Tibial artery (tissue), 4 donors: ENCODE measurements at regions not wholly inside any gene's neighbourhood (a gene's known extent, or its start where the extent isn't known, plus 50 kb on each side); places are given as distances from the start of the nearest gene placed in this dataset.

Experiments
- DNase-seq, 2 donors: peaks; one replicate each; pipeline ENCODE4 v3.0.0-alpha.2; 2019
- H3K27ac ChIP-seq, 2 donors: fragments of 200-600 bp; sonication (generic) in 1 of 2; 1 replicate in 1 of 2; 2 replicates in 1 of 2; pipeline ENCODE4 v1.5.1; 2018 to 2019; ENCODE audit warnings: mild to moderate bottlenecking in 1 of 2
- H3K27me3 ChIP-seq, 2 donors: fragments of 200-600 bp; sonication (generic) in 1 of 2; one replicate each; pipeline versions ENCODE4 v1.5.1 to v1.6.0; 2016 to 2019
- H3K36me3 ChIP-seq, 3 donors: fragments of 200-600 bp; sonication (generic) in 2 of 3; one replicate each; pipeline ENCODE4 v1.5.1; 2016 to 2019; ENCODE audit warnings: mild to moderate bottlenecking in 2 of 3
- H3K4me1 ChIP-seq, 4 donors: fragments of 200-600 bp; sonication (generic) in 2 of 4; 1 replicate in 3 of 4; 2 replicates in 1 of 4; pipeline ENCODE4 v1.5.1; 2016 to 2019
- H3K4me3 ChIP-seq, 2 donors: fragments of 200-600 bp; sonication (generic) in 1 of 2; 1 replicate in 1 of 2; 2 replicates in 1 of 2; pipeline ENCODE4 v1.5.1; 2018 to 2019; ENCODE audit warnings: mild to moderate bottlenecking in 2 of 2
- H3K9me3 ChIP-seq, 3 donors: fragments of 200-600 bp; sonication (generic) in 1 of 3; one replicate each; pipeline ENCODE4 v1.5.1; 2016 to 2019
- CTCF ChIP-seq, 2 experiments: fragments of 200-600 bp in 1 of 2; fragments of 450-650 bp in 1 of 2; IDR thresholded peaks; one replicate each; pipeline ENCODE4 v1.5.1; 2017 to 2019; ENCODE audit warnings: antibody characterized with exemption in 2 of 2, mild to moderate bottlenecking in 1 of 2, moderate library complexity in 1 of 2
- intact Hi-C: fragments of 100-400 bp; cut with DNase I; formaldehyde crosslinking; loops from one replicate; pipeline ENCODE4 v1.15.0; 2023; ENCODE audit warnings: low total_unique reads

- Histone ChIP-seq H3K9me3 (no peaks in the 10 kb centered on the region), H3K27ac (no peak overlapping the region), H3K27me3 (no peaks in the 10 kb centered on the region), H3K36me3 (no peaks in the 10 kb centered on the region), H3K4me1 (peaks cover 0 to 27% (median 2%) of the 10 kb centered on the region in 4 donors), H3K4me3 (no peak overlapping the region)
- intact Hi-C loops, result no loop called here
- no peak for DNase-seq
- TF ChIP-seq CTCF (IDR thresholded peaks at IDR 0.05), result no peak
These were observed 113.2 kb upstream of the FAM9B start for GRCh38 chrX:9147086-9147485.

- Histone ChIP-seq H3K36me3 (no peaks in the 10 kb centered on the region), H3K27ac (peak overlapping the region in 1 of 2 donors; percentile 6), H3K4me1 (peaks cover 0 to 27% (median 2%) of the 10 kb centered on the region in 4 donors), H3K4me3 (no peak overlapping the region), H3K9me3 (no peaks in the 10 kb centered on the region), H3K27me3 (no peaks in the 10 kb centered on the region)
- TF ChIP-seq CTCF (IDR thresholded peaks at IDR 0.05), result no peak
- intact Hi-C loops, result no loop called here
- DNase-seq, result no peak
These were observed 113.8 kb upstream of the FAM9B start for GRCh38 chrX:9147726-9148125.

GRCh38 chrX:9148615-9149399 lies 114.9 kb upstream of the FAM9B start:
- peaks cover 0 to 27% (median 2%) of the 10 kb centered on the region in 4 donors for H3K4me1 ChIP-seq
- intact Hi-C loops, result no loop called here
- no peak overlapping the region for H3K4me3 ChIP-seq
- no peaks in the 10 kb centered on the region for H3K27me3 ChIP-seq
- H3K27ac ChIP-seq, result peak overlapping the region in 1 of 2 donors; percentile 28
- no peaks in the 10 kb centered on the region for H3K9me3 ChIP-seq
- no peak for TF ChIP-seq CTCF (IDR thresholded peaks at IDR 0.05)
- DNase-seq, result peak; percentile 26 to 64
- H3K36me3 ChIP-seq, result no peaks in the 10 kb centered on the region

GRCh38 chrX:9149501-9150245 lies 115.7 kb upstream of the FAM9B start:
- Histone ChIP-seq H3K4me1 (peaks cover 0 to 27% (median 2%) of the 10 kb centered on the region in 4 donors), H3K9me3 (no peaks in the 10 kb centered on the region), H3K27me3 (no peaks in the 10 kb centered on the region), H3K36me3 (no peaks in the 10 kb centered on the region), H3K4me3 (no peak overlapping the region), H3K27ac (no peak overlapping the region)
- no peak for TF ChIP-seq CTCF (IDR thresholded peaks at IDR 0.05)
- intact Hi-C loops, result no loop called here
- DNase-seq, result no peak

- DNase-seq, result no peak
- Histone ChIP-seq H3K36me3 (no peaks in the 10 kb centered on the region), H3K4me3 (no peak overlapping the region), H3K27ac (no peak overlapping the region), H3K4me1 (peaks cover 0 to 27% (median 2%) of the 10 kb centered on the region in 4 donors), H3K27me3 (no peaks in the 10 kb centered on the region), H3K9me3 (no peaks in the 10 kb centered on the region)
- intact Hi-C loops, result no loop called here
- no peak for TF ChIP-seq CTCF (IDR thresholded peaks at IDR 0.05)
These were observed 117.9 kb upstream of the FAM9B start for GRCh38 chrX:9151772-9152307.
